GM23248 (cell line): ENCODE measurements at regions not wholly inside any gene's neighbourhood (a gene's known extent, or its start where the extent isn't known, plus 50 kb on each side); places are given as distances from the start of the nearest gene placed in this dataset.

Experiments used
- EZH2 ChIP-seq: fragments of 200-600 bp; sonication (generic); IDR thresholded peaks from 2 replicates; pipeline ENCODE4 v1.6.1; 2018; ENCODE audit warnings: antibody characterized with exemption, mild to moderate bottlenecking; ENCODE audit not compliant: insufficient read depth, poor library complexity, severe bottlenecking
- EZH2phosphoT487 ChIP-seq: fragments of 200-600 bp; sonication (generic); IDR thresholded peaks from 2 replicates; pipeline ENCODE4 v1.6.1; 2018; ENCODE audit warnings: antibody characterized with exemption, moderate library complexity, mild to moderate bottlenecking, low read depth; ENCODE audit not compliant: insufficient read depth

DNA sequence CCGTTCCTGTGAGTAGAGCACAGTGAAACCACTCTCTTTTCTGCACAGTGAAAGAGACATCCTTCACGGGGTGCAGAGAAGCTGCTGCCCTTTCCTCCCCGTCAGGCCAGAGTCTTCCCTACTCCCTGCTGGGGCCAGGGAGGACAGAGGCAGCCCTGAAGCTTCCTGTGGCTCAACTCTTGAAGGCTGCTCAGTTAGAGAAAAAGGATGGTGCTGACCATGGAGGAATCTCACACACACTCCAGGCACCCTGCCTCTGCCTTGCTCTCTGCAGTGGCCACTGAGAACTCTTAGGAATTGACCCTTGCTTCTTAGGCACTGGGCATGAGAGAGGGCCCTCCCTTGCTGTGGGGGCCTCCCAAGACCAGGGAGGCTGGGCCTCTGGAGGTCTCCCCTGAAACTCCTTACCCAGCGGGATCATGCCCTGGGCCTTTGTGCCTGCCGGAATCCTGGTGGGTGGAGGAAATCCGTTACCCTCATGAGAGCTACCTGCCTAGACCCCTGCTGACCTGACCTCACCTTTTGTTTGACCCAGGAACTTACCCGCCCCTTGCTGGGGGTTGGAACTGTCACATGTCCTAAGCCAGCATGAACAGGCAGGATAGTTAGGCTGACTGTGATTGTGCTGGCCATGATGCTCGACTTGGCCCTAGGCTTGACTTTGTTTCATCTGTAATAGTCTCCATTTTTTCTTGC is 65.0 kb upstream of the CD93 start:
- TF ChIP-seq EZH2phosphoT487 (no peak), EZH2 (no peak)
